ENCODE measurements at regions not wholly inside any gene's neighbourhood (a gene's known extent, or its start where the extent isn't known, plus 50 kb on each side); places are given as distances from the start of the nearest gene placed in this dataset.
A peak's percentile ranks its signal among the peaks of the same experiment; 100 is the strongest.

DNA sequence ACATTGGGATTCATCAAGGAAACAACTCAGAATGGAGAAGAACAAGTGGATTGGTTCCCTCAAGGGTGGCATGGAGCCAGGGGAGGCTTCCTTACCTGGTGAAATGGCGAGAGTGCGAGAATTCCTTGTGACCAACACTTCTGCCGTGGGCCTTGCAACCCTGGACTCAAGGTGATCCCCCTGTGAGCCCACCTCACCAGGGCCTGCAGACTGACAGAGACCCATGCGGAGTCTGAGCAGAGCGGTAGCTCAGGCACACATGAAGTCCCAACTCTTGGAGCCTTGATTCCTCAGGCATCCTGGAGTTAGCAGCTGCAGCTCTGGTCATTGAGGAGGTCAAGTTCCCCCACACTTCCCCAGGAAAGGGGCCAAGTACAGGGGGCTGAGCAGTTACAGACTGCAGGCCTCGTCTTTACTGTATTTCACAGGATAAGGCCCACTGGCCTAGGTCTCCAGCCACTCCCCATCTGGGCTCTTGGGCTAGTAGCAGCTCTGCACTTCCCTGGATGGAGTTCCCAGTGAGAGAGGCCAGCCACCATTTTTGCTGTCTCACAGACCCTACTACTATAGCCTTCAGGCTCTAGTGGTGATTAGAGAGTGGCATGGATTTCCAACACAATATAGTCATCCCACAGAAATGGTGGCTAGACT lies 269.5 kb upstream of the DCBLD2 start:
- H3K27ac ChIP-seq (ENCODE audit: low read depth in 2 of 2, low read length in 2 of 2): no peak overlapping the region
- intact Hi-C loops (cut with DNase I): no loop called here
- no peak overlapping the region for H3K9ac ChIP-seq (ENCODE audit: low read length in 3 of 3)
- H3K4me1 ChIP-seq (ENCODE audit: control insufficient read depth in 2 of 3, insufficient read depth in 2 of 3, low read depth in 1 of 3, low read length in 3 of 3): no peaks in the 10 kb centered on the region
- DNase-seq (peak in 1 of 5 donors; percentile 22), FAIRE-seq (no peak)
- no peaks in the 10 kb centered on the region for H3K36me3 ChIP-seq (ENCODE audit: control insufficient read depth in 2 of 3, insufficient read depth in 3 of 3, low read length in 3 of 3)
- no peak overlapping the region for H3K4me3 ChIP-seq (ENCODE audit: low read length in 3 of 3)
- TF ChIP-seq, protein P1, sequence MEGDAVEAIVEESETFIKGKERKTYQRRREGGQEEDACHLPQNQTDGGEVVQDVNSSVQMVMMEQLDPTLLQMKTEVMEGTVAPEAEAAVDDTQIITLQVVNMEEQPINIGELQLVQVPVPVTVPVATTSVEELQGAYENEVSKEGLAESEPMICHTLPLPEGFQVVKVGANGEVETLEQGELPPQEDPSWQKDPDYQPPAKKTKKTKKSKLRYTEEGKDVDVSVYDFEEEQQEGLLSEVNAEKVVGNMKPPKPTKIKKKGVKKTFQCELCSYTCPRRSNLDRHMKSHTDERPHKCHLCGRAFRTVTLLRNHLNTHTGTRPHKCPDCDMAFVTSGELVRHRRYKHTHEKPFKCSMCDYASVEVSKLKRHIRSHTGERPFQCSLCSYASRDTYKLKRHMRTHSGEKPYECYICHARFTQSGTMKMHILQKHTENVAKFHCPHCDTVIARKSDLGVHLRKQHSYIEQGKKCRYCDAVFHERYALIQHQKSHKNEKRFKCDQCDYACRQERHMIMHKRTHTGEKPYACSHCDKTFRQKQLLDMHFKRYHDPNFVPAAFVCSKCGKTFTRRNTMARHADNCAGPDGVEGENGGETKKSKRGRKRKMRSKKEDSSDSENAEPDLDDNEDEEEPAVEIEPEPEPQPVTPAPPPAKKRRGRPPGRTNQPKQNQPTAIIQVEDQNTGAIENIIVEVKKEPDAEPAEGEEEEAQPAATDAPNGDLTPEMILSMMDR (IDR thresholded peaks at IDR 0.05; ENCODE audit: borderline replicate concordance, extremely low read depth, insufficient read depth): no peak
- H3K9me3 ChIP-seq (ENCODE audit: control insufficient read depth in 2 of 3, insufficient read depth in 1 of 3, low read length in 3 of 3): no peaks in the 10 kb centered on the region
- no peaks in the 10 kb centered on the region for H3K27me3 ChIP-seq (ENCODE audit: control insufficient read depth, insufficient read depth, low read length)

DNA sequence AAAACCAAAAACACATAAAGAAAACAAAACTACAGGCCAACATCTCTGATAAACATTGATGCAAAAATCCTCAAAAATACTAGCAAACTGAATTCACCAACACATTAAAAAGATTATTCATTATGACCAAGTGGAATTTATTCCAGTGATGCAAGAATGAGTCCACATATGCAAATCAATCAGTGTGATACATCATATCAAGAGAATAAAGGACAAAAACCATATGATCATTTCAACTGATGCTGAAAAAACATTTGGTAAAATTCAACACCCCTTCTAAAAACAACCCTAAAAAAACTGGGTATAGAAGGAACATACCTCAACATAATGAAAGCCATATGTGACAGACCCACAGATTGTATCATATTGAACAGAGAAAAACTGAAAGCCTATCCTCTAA lies 265.6 kb upstream of the DCBLD2 start:
- Histone ChIP-seq H3K9me3 (ENCODE audit: control insufficient read depth in 2 of 3, insufficient read depth in 1 of 3, low read length in 3 of 3) (no peaks in the 10 kb centered on the region), H3K36me3 (ENCODE audit: control insufficient read depth in 2 of 3, insufficient read depth in 3 of 3, low read length in 3 of 3) (no peaks in the 10 kb centered on the region), H3K4me3 (ENCODE audit: low read length in 3 of 3) (no peak overlapping the region), H3K27ac (ENCODE audit: low read depth in 2 of 2, low read length in 2 of 2) (no peak overlapping the region), H3K27me3 (ENCODE audit: control insufficient read depth, insufficient read depth, low read length) (no peaks in the 10 kb centered on the region), H3K9ac (ENCODE audit: low read length in 3 of 3) (no peak overlapping the region), H3K4me1 (ENCODE audit: control insufficient read depth in 2 of 3, insufficient read depth in 2 of 3, low read depth in 1 of 3, low read length in 3 of 3) (no peaks in the 10 kb centered on the region)
- no peak for FAIRE-seq
- intact Hi-C loops (cut with DNase I): no loop called here
- DNase-seq: no peak
- TF ChIP-seq, protein P1 (IDR thresholded peaks at IDR 0.05; ENCODE audit: borderline replicate concordance, extremely low read depth, insufficient read depth): no peak

DNA sequence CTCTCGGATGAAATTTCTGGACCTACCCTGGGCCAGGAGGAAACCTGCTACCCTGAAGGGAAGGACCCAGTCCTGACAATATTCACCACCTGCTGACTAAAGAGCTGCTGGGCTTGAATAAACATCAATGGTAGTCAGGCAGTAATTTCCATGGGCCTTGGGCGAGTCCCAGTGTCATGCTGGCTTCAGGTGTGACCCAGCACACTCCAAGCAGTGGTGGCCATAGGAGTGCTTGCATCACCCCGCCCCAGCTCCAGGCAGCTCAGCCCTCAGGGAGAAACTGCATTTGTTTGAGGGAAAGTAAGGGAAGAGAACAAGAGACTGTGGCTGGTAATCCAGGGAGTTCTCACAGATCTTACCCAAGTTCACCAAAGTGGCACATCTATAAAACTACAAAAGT lies 261.8 kb upstream of the DCBLD2 start:
- H3K9ac ChIP-seq (ENCODE audit: low read length in 3 of 3): no peak overlapping the region
- H3K36me3 ChIP-seq (ENCODE audit: control insufficient read depth in 2 of 3, insufficient read depth in 3 of 3, low read length in 3 of 3): no peaks in the 10 kb centered on the region
- H3K4me1 ChIP-seq (ENCODE audit: control insufficient read depth in 2 of 3, insufficient read depth in 2 of 3, low read depth in 1 of 3, low read length in 3 of 3): no peaks in the 10 kb centered on the region
- TF ChIP-seq, protein P1 (IDR thresholded peaks at IDR 0.05; ENCODE audit: borderline replicate concordance, extremely low read depth, insufficient read depth): no peak
- DNase-seq (no peak), FAIRE-seq (no peak)
- no peaks in the 10 kb centered on the region for H3K27me3 ChIP-seq (ENCODE audit: control insufficient read depth, insufficient read depth, low read length)
- H3K4me3 ChIP-seq (ENCODE audit: low read length in 3 of 3): no peak overlapping the region
- H3K27ac ChIP-seq (ENCODE audit: low read depth in 2 of 2, low read length in 2 of 2): no peak overlapping the region
- intact Hi-C loops (cut with DNase I): no loop called here
- peaks cover 2 to 12% (median 2%) of the 10 kb centered on the region in 3 donors for H3K9me3 ChIP-seq (ENCODE audit: control insufficient read depth in 2 of 3, insufficient read depth in 1 of 3, low read length in 3 of 3)

Measured in kidney (tissue), 13 donors.